Pulmonary artery endothelial cell (primary cell): ENCODE measurements at regions not wholly inside any gene's neighbourhood (a gene's known extent, or its start where the extent isn't known, plus 50 kb on each side); places are given as distances from the start of the nearest gene placed in this dataset.

Source experiments
- DNase-seq: peaks from one replicate; pipeline ENCODE4 v3.0.0-alpha.2; 2011; ENCODE audit warnings: low read depth, low spot score

DNA sequence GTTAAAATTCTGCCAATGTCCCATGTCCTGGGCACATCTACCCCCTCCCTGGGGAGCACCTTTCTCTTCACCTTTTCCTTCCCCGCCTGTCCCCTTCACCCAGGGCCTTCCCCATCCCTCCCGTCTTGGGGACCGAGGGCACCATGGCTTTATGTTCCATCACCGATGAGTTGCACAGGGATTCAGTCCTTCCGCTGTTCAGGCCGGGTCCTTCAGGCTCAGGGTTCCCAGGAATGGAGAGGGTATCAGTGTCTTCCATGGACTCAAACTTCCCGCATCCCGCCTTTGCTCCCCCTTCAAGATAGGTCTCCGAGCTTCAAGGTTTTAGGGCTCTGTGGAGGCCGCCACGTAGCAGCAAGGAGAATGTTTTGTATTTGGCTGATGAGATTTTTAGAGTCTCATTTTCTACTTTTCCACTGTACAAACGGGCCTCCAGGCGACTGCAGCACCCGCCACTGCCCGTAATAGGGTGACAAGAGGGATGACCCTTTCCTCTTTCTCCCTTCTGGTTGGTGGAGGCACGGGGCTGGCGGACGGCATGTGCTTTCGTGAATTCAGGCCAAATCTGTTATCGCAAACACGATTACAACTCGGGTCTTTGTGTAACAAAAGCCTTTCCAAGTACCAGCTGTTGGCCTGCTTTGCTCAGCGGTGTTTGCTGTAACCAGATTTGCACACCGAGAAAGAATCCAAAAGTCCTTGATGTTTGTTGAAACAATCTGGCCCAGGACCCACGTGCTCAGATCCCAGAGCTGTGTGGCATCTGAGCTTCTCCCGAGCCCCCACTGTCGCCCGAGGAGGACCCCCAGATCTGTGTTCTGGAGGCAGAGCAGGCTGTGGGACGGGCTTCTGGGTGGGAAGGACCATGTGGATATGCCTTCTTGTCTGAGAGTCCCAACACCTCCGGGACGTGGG, 236.3 kb downstream of the SEC14L1 start:
- no peak for DNase-seq

DNA sequence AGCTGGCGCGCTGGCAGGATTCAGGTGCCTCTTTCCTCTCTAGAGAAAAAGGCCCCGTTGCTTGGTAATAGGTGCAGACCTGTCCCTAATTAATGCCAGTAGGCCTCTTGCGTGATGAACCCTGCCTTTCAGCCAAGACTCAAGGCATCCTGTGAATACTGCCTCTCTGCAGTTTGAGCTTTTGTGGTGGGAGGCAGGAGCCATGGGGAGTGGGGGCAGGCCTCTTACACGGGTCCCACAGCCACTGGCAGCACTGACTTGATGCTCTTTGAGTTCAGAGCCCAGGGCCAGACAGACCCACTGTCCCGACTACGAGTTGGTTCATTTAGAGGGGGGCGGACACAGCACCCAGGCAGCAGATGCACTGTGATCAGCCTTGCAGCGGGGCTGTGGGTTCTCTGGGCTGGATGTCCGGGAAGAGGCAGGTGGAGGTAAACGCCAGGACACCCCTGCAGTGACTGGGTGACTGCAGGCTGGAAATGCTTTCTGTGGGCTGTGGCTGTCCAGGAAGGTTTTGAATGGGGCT, 237.0 kb downstream of the SEC14L1 start:
- DNase-seq, result no peak

DNA sequence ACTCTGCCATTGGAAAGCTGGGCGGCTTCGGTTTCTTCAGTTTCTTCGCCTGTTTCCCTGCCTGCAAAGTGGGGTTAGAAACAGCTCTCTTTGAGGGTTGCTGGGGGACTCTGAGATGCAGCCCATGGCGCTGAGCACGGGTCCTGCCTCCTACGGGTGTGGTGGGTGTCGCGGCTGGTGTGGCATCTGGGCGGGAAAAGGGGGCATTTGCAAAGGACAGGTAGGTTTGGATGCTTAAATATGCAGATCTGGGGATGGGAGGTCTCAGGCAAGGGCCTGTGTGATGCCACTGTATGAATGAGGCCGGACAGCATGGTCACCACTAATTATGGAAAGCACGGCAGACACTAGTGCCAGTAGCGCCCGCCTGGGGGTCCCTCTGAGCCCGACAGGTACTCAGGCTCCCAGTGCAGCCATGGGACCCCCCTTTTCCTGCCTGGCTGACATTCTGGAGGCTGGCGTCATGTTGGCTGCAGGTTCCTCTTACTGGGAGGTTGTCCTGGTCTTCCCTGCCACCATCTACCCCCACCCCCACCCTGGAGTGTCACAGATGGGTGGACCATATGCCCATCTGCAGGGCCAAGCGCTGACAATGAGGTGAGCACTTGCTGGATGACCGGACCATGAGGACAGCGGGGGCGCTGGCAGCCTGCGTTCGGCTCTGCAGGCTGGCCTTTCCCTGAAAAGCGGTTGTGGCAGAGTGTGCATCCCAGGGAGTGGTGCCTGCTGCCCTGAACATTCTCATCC, 237.7 kb downstream of the SEC14L1 start:
- DNase-seq, result no peak

DNA sequence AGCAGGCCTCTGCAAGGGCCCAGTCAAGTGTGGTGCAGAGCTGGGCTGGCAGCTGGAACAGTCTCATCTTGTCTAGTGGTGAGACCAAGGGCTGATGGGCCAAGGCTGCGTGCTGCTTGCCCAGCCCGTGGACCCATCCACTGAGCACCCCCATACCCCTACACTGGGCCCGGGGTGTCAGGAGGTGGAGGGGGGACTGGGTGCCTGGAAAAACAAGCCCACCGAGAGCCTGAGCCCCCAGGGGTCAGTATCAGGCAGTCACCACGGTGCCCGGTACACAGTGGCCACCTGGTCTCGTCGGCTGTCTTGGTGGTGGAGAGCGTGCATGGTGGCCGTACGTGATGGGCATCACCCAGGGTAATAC, 238.3 kb downstream of the SEC14L1 start:
- DNase-seq, result no peak

DNA sequence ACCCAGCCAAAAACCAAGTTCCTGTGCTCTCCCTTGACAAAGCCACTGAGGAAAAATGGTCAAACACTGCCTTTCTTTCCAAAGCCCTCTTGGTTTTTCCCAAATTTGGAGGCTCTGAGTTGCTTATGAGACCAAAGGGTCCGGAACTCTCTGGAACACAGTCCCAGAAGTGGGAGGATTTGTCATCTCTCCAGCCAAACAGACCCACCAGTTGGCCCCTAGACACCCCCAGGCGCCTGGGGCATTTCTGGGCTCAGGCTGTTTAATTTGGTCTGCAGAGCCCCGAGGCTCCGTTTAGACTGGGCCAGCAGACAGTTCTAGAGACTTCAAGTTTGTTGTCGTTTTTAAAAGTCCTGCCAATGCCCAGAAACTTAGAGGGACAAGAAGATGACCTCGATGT, 239.1 kb downstream of the SEC14L1 start:
- no peak for DNase-seq

GRCh38 chr17:77380395-77381184, 239.8 kb downstream of the SEC14L1 start:
- DNase-seq, result no peak

- DNase-seq, result no peak
These were observed 240.5 kb downstream of the SEC14L1 start for GRCh38 chr17:77381185-77381700.

DNA sequence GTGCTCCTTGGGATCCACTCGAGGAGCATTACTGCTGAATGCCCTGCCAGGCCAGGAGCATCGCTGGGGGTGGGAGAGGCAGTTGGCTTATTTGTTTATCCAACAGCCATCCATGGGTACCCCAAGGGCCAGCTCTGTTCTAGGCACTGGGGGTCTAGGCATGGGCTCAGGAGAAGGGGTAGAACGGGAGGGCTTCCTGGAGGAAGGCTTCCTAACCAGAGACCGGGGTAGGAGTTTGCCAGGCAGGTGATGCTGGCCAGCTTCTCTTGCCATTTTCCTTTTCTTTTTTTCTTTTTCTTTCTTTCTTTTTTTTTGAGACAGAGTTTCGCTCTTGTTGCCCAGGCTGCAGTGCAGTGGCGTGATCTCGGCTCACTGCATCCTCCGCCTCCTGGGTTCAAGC, 241.0 kb downstream of the SEC14L1 start:
- no peak for DNase-seq

GRCh38 chr17:77382356-77382911, 241.7 kb downstream of the SEC14L1 start:
- DNase-seq, result no peak

DNA sequence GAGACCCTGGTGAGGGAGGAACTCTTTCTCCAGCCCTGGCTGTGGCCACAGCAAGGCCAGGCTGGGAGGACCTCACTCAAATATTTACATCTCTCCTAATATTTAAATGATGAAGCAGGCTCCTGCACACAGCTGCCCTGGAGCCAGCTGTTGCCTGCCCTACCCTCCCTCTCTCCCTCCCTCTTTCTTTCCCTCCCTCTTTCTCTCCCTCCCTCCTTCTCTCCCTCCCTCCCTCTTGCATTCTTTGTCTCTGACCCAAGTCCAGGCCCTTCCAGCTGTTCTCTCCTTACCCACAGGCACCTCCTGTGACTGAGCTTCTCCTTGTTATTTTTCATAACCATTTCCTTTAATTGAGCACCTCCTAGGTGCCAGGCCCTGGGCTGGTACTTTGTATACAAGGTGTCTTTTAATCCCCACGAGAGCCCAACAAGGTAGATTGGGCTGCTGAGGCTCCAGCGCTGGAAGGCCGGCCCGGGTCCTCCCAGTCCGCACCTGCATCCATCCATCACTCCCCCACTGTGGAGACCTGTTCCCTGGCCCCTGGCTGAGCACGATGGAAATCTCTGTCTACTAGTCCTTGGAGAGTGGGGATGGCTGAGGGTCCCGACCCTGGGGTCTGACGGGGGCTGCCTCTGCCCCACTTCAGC, 242.3 kb downstream of the SEC14L1 start:
- DNase-seq, result no peak

DNA sequence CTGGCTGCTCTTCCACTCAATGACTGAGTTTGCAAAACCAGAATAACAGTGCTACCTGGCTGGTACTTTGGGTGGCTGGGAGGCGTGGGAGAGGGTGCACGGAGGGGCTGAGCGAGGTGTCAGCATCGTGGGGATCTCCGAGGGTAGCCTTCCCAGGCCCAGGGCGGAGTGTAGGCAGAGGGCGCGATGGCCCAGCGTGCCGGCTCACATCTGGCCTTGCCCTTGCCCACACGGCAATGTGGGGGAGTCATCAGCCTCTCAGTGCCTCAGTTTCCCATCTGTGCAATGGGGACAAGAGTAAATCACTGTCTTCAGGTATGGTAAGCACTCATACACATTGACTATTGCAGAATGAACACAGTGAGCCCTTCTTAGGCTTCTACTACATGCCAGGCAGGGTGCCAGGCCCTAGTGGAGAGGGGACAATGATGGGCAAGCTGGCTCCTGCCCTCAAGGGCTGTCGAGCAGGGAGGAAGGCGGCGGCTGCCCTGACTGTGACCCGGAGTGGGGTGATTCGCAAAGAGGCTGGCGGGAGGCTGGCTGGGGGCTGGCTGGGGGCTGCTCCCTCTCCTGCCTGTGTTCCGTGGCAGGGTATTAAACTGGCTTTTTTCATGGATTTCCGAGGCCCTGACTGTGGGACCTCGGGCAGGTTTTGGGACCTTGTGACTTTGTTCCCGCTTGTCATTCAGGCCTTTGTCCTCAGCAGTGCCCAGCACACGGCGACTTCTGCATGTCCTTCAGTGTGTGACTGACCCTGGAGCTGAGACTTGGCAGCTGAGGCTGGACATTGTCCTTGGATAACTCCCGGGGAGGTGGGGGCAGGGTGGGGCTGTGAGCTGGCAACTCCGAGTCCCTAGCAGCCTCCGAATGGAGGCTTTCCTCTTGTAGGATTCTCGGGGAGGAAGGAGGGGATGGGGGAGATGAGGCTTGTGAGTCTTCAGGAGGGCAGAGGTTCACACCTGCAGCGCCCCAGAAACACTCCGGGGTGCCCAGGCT, 243.1 kb downstream of the SEC14L1 start:
- DNase-seq, result no peak

DNA sequence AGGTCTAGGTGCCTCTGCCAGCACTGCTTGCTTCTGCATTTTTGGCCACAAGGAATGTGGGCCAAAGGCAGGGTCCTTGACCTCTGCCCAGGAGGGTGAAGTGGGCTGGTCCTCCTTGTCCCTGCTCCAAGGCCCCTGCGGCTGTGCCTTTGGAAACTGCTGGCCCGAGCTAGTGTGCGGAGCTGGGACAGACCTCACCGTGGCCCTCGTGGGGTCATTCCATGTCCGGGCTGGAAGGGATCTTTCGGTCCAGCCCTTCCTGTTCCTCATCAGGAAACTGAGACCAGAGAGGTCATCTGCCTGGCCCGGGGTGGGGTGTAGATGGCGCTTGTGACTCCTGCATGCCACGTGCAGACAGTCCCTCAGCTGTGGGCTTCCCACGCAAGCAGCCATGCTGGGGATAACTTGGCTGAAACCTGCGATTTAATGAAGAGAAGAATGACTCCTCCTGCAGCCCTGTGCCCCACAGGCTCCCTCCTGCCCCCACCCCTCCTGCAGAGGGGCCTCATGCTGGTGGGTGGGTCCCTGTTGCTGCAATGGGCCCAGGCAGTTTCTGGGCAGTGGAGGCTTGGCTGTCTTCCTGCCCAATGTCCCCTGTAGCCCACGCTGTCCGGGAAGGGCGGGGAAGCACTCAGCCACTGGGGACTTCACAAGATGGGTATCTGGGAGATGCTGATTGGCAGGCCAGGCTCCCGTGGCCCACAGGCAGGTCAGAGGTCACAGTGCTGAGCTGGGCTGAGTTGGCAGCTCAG, 245.2 kb downstream of the SEC14L1 start:
- no peak for DNase-seq

DNA sequence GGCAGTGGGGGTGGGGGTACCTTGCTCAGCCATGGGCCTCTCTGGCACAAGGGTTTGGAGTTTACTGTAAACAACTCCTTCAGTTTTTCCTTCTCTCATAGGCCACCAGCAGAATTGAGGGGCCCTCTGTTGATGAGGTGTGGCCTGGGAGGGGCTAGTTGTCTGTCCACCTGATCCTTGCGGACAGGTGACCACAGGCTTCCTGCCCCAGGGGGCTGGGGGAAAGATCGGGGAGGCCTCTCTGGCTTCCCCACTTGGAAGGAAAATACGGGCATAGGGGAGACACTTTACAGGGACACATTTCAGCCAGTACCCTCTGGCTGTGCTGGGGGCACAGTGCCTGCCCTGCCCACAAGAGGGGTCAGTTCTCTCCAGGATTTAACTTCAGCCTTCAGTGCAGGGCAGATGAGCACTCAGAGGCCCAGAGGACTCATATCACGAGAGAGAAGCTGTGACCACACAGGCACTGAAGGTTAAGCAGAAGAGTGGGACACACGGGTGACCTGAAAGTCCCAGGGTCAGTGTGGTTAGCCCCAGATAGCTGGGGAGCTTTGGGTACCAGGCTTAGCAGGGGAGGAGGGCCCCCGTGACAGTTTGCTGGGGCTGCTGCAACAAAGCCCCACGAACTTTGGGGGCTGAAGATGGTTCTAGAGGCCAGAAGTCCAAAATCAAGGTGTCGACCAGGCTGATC, 245.9 kb downstream of the SEC14L1 start:
- no peak for DNase-seq

GRCh38 chr17:77387891-77388290, 247.1 kb downstream of the SEC14L1 start:
- DNase-seq, result no peak

GRCh38 chr17:77388384-77389306, 247.9 kb downstream of the SEC14L1 start:
- DNase-seq, result no peak

DNA sequence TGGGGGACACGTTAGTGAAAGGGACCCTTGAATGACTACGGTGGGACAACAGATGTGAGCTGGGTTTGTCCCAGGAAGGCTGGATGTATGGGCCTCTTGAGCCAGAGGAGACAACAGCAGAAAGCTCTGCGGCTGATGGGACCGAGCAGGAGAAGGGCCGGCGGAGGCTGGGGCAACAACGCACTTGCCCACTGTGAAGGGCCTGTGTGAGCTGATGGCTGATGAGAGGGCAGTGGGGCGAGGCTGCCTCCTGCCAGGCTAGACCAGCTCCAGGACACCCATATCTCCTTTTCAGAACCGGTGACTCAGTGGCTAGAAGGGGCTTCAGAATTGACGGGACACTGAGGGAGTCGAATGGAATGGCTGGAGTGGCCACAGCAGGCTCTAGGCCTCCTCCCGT, 250.1 kb downstream of the SEC14L1 start:
- DNase-seq, result no peak
